Liver (tissue), 3 donors: ENCODE measurements at regions not wholly inside any gene's neighbourhood (a gene's known extent, or its start where the extent isn't known, plus 50 kb on each side); places are given as distances from the start of the nearest gene placed in this dataset.

Source experiments
- EGR1 ChIP-seq, 2 donors: IDR thresholded peaks; 2 replicates each; pipeline ENCODE4 v1.6.1; 2016 to 2018; ENCODE audit warnings: antibody characterized with exemption in 2 of 2, low read depth in 2 of 2
- FOXA1 ChIP-seq: IDR thresholded peaks from 2 replicates; pipeline ENCODE4 v1.6.1; 2016; ENCODE audit warnings: antibody characterized with exemption
- GABPA ChIP-seq, 2 donors: IDR thresholded peaks in 1 of 2; conservative IDR thresholded peaks in 1 of 2; 2 replicates each; pipeline ENCODE4 v1.6.1; 2016; ENCODE audit warnings: antibody characterized with exemption in 2 of 2, mild to moderate bottlenecking in 1 of 2, moderate library complexity in 1 of 2
- HNF4A ChIP-seq, 2 donors: conservative IDR thresholded peaks; 2 replicates each; pipeline ENCODE4 v1.6.1; 2016; ENCODE audit warnings: antibody characterized with exemption in 2 of 2, mild to moderate bottlenecking in 2 of 2
- JUND ChIP-seq, 2 donors: IDR thresholded peaks; 2 replicates each; pipeline ENCODE4 v1.6.1; 2016; ENCODE audit warnings: antibody characterized with exemption in 2 of 2
- RAD21 ChIP-seq, 2 donors: IDR thresholded peaks; 2 replicates each; pipeline ENCODE4 v1.6.1; 2016; ENCODE audit warnings: antibody characterized with exemption in 2 of 2, mild to moderate bottlenecking in 2 of 2
- RXRA ChIP-seq, 2 donors: IDR thresholded peaks; 2 replicates each; pipeline ENCODE4 v1.6.1; 2017 to 2018; ENCODE audit warnings: antibody characterized with exemption in 2 of 2, mild to moderate bottlenecking in 1 of 2
- SP1 ChIP-seq: IDR thresholded peaks from 2 replicates; pipeline ENCODE4 v1.6.1; 2018; ENCODE audit warnings: antibody characterized with exemption, mild to moderate bottlenecking
- TAF1 ChIP-seq: conservative IDR thresholded peaks from 2 replicates; pipeline ENCODE4 v1.6.1; 2016; ENCODE audit warnings: antibody characterized with exemption, mild to moderate bottlenecking
- YY1 ChIP-seq: IDR thresholded peaks from 2 replicates; pipeline ENCODE4 v1.6.1; 2016; ENCODE audit warnings: antibody characterized with exemption, mild to moderate bottlenecking
- TF ChIP-seq, protein P1 (sequence below): fragments of 150-350 bp; IDR thresholded peaks from 2 replicates; pipeline ENCODE4 v1.5.1; 2017; ENCODE audit warnings: improper control_type of control experiment, low read depth, low read length; ENCODE audit not compliant: missing input control
- TF ChIP-seq, protein P2 (sequence below): IDR thresholded peaks from 2 replicates; pipeline ENCODE4 v1.6.1; 2016; ENCODE audit warnings: antibody characterized with exemption
- TF ChIP-seq, protein P3 (sequence below): IDR thresholded peaks from 2 replicates; pipeline ENCODE4 v1.6.1; 2016; ENCODE audit warnings: antibody characterized with exemption, mild to moderate bottlenecking
- TF ChIP-seq, protein P4 (sequence below): IDR thresholded peaks from 2 replicates; pipeline ENCODE4 v1.6.1; 2016; ENCODE audit warnings: antibody characterized with exemption
- donor health status: healthy.
- donor health status: healthy.

DNA sequence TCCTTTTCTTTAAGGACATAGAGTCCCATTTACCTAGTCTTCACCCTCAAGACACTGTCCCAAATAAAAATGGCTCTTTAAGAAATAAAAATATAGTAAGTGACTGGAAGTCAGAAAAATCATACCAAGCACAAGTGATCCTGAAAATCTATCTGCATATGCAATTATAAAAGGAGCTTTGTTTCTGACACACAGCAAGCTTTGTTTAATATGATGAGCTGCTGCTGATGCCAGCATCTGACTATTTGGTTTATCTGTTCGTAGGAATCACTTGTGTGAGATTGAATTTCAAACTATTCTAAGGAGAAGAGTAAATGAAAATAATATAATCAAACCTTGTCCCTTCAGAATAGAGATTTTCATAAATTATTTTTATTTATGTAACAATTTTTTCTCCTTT is 332.4 kb downstream of the PCDH7 start:
- TF ChIP-seq JUND (IDR thresholded peaks at IDR 0.05) = no peak
- TF ChIP-seq, protein P1, sequence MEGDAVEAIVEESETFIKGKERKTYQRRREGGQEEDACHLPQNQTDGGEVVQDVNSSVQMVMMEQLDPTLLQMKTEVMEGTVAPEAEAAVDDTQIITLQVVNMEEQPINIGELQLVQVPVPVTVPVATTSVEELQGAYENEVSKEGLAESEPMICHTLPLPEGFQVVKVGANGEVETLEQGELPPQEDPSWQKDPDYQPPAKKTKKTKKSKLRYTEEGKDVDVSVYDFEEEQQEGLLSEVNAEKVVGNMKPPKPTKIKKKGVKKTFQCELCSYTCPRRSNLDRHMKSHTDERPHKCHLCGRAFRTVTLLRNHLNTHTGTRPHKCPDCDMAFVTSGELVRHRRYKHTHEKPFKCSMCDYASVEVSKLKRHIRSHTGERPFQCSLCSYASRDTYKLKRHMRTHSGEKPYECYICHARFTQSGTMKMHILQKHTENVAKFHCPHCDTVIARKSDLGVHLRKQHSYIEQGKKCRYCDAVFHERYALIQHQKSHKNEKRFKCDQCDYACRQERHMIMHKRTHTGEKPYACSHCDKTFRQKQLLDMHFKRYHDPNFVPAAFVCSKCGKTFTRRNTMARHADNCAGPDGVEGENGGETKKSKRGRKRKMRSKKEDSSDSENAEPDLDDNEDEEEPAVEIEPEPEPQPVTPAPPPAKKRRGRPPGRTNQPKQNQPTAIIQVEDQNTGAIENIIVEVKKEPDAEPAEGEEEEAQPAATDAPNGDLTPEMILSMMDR = no peak
- no peak for TF ChIP-seq RAD21 (IDR thresholded peaks at IDR 0.05)
- TF ChIP-seq, protein P2, sequence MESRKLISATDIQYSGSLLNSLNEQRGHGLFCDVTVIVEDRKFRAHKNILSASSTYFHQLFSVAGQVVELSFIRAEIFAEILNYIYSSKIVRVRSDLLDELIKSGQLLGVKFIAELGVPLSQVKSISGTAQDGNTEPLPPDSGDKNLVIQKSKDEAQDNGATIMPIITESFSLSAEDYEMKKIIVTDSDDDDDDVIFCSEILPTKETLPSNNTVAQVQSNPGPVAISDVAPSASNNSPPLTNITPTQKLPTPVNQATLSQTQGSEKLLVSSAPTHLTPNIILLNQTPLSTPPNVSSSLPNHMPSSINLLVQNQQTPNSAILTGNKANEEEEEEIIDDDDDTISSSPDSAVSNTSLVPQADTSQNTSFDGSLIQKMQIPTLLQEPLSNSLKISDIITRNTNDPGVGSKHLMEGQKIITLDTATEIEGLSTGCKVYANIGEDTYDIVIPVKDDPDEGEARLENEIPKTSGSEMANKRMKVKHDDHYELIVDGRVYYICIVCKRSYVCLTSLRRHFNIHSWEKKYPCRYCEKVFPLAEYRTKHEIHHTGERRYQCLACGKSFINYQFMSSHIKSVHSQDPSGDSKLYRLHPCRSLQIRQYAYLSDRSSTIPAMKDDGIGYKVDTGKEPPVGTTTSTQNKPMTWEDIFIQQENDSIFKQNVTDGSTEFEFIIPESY = no peak
- no peak for TF ChIP-seq GABPA (IDR thresholded peaks at IDR 0.05 in 1 of 2, conservative IDR thresholded peaks at IDR 0.05 in 1 of 2)
- no peak for TF ChIP-seq FOXA1
- no peak for TF ChIP-seq SP1
- TF ChIP-seq, protein P3, sequence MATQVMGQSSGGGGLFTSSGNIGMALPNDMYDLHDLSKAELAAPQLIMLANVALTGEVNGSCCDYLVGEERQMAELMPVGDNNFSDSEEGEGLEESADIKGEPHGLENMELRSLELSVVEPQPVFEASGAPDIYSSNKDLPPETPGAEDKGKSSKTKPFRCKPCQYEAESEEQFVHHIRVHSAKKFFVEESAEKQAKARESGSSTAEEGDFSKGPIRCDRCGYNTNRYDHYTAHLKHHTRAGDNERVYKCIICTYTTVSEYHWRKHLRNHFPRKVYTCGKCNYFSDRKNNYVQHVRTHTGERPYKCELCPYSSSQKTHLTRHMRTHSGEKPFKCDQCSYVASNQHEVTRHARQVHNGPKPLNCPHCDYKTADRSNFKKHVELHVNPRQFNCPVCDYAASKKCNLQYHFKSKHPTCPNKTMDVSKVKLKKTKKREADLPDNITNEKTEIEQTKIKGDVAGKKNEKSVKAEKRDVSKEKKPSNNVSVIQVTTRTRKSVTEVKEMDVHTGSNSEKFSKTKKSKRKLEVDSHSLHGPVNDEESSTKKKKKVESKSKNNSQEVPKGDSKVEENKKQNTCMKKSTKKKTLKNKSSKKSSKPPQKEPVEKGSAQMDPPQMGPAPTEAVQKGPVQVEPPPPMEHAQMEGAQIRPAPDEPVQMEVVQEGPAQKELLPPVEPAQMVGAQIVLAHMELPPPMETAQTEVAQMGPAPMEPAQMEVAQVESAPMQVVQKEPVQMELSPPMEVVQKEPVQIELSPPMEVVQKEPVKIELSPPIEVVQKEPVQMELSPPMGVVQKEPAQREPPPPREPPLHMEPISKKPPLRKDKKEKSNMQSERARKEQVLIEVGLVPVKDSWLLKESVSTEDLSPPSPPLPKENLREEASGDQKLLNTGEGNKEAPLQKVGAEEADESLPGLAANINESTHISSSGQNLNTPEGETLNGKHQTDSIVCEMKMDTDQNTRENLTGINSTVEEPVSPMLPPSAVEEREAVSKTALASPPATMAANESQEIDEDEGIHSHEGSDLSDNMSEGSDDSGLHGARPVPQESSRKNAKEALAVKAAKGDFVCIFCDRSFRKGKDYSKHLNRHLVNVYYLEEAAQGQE = no peak
- TF ChIP-seq RXRA (IDR thresholded peaks at IDR 0.05) = no peak
- no peak for TF ChIP-seq TAF1
- TF ChIP-seq EGR1 (IDR thresholded peaks at IDR 0.05; ENCODE audit: low read depth in 2 of 2) = no peak
- TF ChIP-seq YY1 = no peak
- TF ChIP-seq, protein P4, sequence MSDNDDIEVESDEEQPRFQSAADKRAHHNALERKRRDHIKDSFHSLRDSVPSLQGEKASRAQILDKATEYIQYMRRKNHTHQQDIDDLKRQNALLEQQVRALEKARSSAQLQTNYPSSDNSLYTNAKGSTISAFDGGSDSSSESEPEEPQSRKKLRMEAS = no peak
- TF ChIP-seq HNF4A (conservative IDR thresholded peaks at IDR 0.05) = no peak
